AML-193 (cell line): ENCODE measurements at regions not wholly inside any gene's neighbourhood (a gene's known extent, or its start where the extent isn't known, plus 50 kb on each side); places are given as distances from the start of the nearest gene placed in this dataset.
A peak's percentile ranks its signal among the peaks of the same experiment; 100 is the strongest.
"Not testable (repeated sequence)": the region's sequence is repeated elsewhere in the genome, so short reads cannot be mapped to it uniquely, and the experiment has no call there.

Source experiments
- DNase-seq, 2 experiments: peaks; one replicate each; lab custom pipeline; 2025; lab: John Stamatoyannopoulos, UW

GRCh38 chr2:234156326-234156725 is 105.8 kb downstream of the SPP2 start:
- no peak for DNase-seq

- not testable (repeated sequence) for DNase-seq
Measured at GRCh38 chr2:234152835-234153234, 102.3 kb downstream of the SPP2 start.

- no peak for DNase-seq
Measured at GRCh38 chr2:234147335-234147861, 96.9 kb downstream of the SPP2 start.

- DNase-seq = no peak
Measured at GRCh38 chr2:234146087-234146826, 95.8 kb downstream of the SPP2 start.

- DNase-seq = no peak
Measured at GRCh38 chr2:234145511-234145910, 95.0 kb downstream of the SPP2 start.

- DNase-seq = no peak
Measured at GRCh38 chr2:234145057-234145456, 94.6 kb downstream of the SPP2 start.

- no peak for DNase-seq
Measured at GRCh38 chr2:234143896-234144295, 93.4 kb downstream of the SPP2 start.

GRCh38 chr2:234142530-234142929 is 92.0 kb downstream of the SPP2 start:
- DNase-seq = no peak

- no peak for DNase-seq
Measured at GRCh38 chr2:234139755-234140154, 89.3 kb downstream of the SPP2 start.

GRCh38 chr2:234138836-234139235 is 88.3 kb downstream of the SPP2 start:
- DNase-seq = no peak

GRCh38 chr2:234137400-234138014 is 87.0 kb downstream of the SPP2 start:
- no peak for DNase-seq

GRCh38 chr2:234136461-234136860 is 86.0 kb downstream of the SPP2 start:
- DNase-seq = no peak

GRCh38 chr2:234135750-234136221 is 85.3 kb downstream of the SPP2 start:
- peak; percentile 27 to 37 for DNase-seq

- DNase-seq = no peak
Measured at GRCh38 chr2:234134496-234134895, 84.0 kb downstream of the SPP2 start.

GRCh38 chr2:234133004-234133403 is 82.5 kb downstream of the SPP2 start:
- no peak for DNase-seq

- DNase-seq = no peak
Measured at GRCh38 chr2:234130777-234131181, 80.3 kb downstream of the SPP2 start.

- DNase-seq = no peak
Measured at GRCh38 chr2:234128606-234129005, 78.1 kb downstream of the SPP2 start.
